ENCODE measurements at regions not wholly inside any gene's neighbourhood (a gene's known extent, or its start where the extent isn't known, plus 50 kb on each side); places are given as distances from the start of the nearest gene placed in this dataset.

DNA sequence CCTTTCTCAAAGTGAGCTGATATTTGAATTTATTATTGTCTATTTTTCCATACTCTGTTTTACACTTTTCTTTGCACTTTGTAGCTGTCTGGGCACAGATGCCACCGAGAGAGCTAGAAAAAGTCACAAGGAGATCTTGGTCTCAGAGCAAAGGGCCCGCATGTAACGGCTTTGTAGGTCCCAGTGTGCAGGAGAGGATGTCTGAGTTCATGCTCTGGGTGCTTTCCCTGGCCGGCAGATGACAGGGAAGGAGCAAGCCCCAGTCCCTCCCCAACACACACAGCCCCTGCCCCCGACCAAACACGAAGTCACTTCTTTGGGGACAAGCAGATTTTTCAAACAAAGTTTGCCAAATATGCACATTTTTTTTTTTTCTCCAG lies 55.8 kb downstream of the SMIM38 start:
- TF ChIP-seq, protein P1, sequence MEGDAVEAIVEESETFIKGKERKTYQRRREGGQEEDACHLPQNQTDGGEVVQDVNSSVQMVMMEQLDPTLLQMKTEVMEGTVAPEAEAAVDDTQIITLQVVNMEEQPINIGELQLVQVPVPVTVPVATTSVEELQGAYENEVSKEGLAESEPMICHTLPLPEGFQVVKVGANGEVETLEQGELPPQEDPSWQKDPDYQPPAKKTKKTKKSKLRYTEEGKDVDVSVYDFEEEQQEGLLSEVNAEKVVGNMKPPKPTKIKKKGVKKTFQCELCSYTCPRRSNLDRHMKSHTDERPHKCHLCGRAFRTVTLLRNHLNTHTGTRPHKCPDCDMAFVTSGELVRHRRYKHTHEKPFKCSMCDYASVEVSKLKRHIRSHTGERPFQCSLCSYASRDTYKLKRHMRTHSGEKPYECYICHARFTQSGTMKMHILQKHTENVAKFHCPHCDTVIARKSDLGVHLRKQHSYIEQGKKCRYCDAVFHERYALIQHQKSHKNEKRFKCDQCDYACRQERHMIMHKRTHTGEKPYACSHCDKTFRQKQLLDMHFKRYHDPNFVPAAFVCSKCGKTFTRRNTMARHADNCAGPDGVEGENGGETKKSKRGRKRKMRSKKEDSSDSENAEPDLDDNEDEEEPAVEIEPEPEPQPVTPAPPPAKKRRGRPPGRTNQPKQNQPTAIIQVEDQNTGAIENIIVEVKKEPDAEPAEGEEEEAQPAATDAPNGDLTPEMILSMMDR (IDR thresholded peaks at IDR 0.05) = no peak
- TF ChIP-seq POLR2A (IDR thresholded peaks at IDR 0.05) = no peak
